H1 (cell line): ENCODE measurements at regions not wholly inside any gene's neighbourhood (a gene's known extent, or its start where the extent isn't known, plus 50 kb on each side); places are given as distances from the start of the nearest gene placed in this dataset.

Experiments
- ASH2L ChIP-seq: fragments of 200-600, 300-600 bp; sonication (generic); IDR thresholded peaks from one replicate; pipeline ENCODE4 v1.7.1; 2017; ENCODE audit warnings: low read length
- ZNF274 ChIP-seq: IDR thresholded peaks from 2 replicates; pipeline ENCODE4 v1.7.0; 2012; ENCODE audit warnings: low read length, borderline replicate concordance; ENCODE audit errors: extremely low read depth
- TF ChIP-seq, protein P1 (sequence below): IDR thresholded peaks from 2 replicates; pipeline ENCODE4 v1.6.1; 2011; ENCODE audit warnings: low read depth, mild to moderate bottlenecking, low read length; ENCODE audit not compliant: insufficient read depth

DNA sequence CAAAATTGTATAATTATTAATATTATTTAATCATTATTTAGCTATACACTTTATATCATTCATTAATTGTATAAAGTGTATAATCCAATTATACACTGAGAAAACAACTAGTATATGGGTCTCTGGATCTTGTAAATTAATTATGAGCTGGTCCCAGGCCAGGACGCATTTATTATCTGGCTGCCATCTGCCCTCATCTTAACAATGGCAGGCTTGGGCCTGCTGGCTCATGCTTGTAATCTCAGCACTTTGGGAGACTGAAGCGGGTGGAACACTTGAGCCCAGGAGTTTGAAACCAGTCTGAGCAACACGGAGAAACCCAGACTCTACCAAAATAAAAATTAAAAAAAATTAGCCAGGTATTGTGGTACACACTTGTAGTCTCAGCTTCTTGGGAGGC, 502.2 kb upstream of the NRXN1 start (continued):
- TF ChIP-seq, protein P1, sequence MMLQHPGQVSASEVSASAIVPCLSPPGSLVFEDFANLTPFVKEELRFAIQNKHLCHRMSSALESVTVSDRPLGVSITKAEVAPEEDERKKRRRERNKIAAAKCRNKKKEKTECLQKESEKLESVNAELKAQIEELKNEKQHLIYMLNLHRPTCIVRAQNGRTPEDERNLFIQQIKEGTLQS, result no peak
- no peak for TF ChIP-seq ASH2L
- TF ChIP-seq ZNF274, result no peak
